OCI-LY1 (cell line): ENCODE measurements at regions not wholly inside any gene's neighbourhood (a gene's known extent, or its start where the extent isn't known, plus 50 kb on each side); places are given as distances from the start of the nearest gene placed in this dataset.

Experiments
- H2AFZ ChIP-seq: fragments of 200-600 bp; sonication (generic), shearing (Covaris generic); 2 replicates; pipeline ENCODE4 v1.6.0; 2014; ENCODE audit warnings: antibody characterized with exemption, mild to moderate bottlenecking, low read length
- H3F3A ChIP-seq: fragments of 200-600 bp; sonication (generic), shearing (Covaris generic); 2 replicates; pipeline ENCODE4 v1.6.0; 2014; ENCODE audit warnings: mild to moderate bottlenecking, antibody characterized with exemption, low read length, moderate library complexity; ENCODE audit not compliant: insufficient read depth
- H3K27ac ChIP-seq: fragments of 200-600 bp; sonication (generic); 2 replicates; pipeline ENCODE4 v1.5.1; 2014; ENCODE audit warnings: low read length, mixed run types, mild to moderate bottlenecking, low read depth; ENCODE audit not compliant: poor library complexity, severe bottlenecking
- H3K27me3 ChIP-seq: fragments of 200-600 bp; sonication (generic); 2 replicates; pipeline ENCODE4 v1.6.0; 2014; ENCODE audit warnings: antibody characterized with exemption, mild to moderate bottlenecking, low read length, moderate library complexity; ENCODE audit not compliant: insufficient read depth
- H3K36me3 ChIP-seq: fragments of 200-600 bp; sonication (generic); 2 replicates; pipeline ENCODE4 v1.6.1; 2014; ENCODE audit warnings: mild to moderate bottlenecking, antibody characterized with exemption, low read length, moderate library complexity, mixed read lengths; ENCODE audit not compliant: insufficient read depth
- H3K4me1 ChIP-seq: fragments of 200-600 bp; sonication (generic); 2 replicates; pipeline ENCODE4 v1.5.1; 2014; ENCODE audit warnings: mild to moderate bottlenecking, low read length, moderate library complexity; ENCODE audit not compliant: insufficient read depth, severe bottlenecking
- H3K4me2 ChIP-seq: fragments of 200-600 bp; sonication (generic), shearing (Covaris generic); 2 replicates; pipeline ENCODE4 v1.6.1; 2014; ENCODE audit warnings: low read length
- H3K4me3 ChIP-seq: fragments of 200-600 bp; sonication (generic); 2 replicates; pipeline ENCODE4 v1.5.1; 2014; ENCODE audit warnings: low read length, low read depth, mild to moderate bottlenecking, mixed read lengths; ENCODE audit not compliant: poor library complexity, severe bottlenecking
- H3K79me2 ChIP-seq: fragments of 200-600 bp; shearing (Covaris generic); 2 replicates; pipeline ENCODE4 v1.6.1; 2016; ENCODE audit warnings: mixed run types, low read length, mixed read lengths; ENCODE audit not compliant: insufficient read depth
- H3K9ac ChIP-seq: fragments of 200-600 bp; sonication (generic), shearing (Covaris generic); 2 replicates; pipeline ENCODE4 v1.6.1; 2014; ENCODE audit warnings: mild to moderate bottlenecking, low read length, mixed read lengths
- H3K9me2 ChIP-seq: fragments of 200-600 bp; sonication (generic), shearing (Covaris generic); 2 replicates; pipeline ENCODE4 v1.6.1; 2014; ENCODE audit warnings: low read depth, mild to moderate bottlenecking, low read length, mixed read lengths
- H3K9me3 ChIP-seq: fragments of 200-600 bp; shearing (Covaris generic); 2 replicates; pipeline ENCODE4 v1.6.1; 2014; ENCODE audit warnings: low read length, mixed read lengths
- H4K20me1 ChIP-seq: fragments of 200-600 bp; sonication (generic), shearing (Covaris generic); 2 replicates; pipeline ENCODE4 v1.6.0; 2016; ENCODE audit warnings: mild to moderate bottlenecking, low read length; ENCODE audit not compliant: insufficient read depth
- EZH2 ChIP-seq: fragments of 200-600 bp; sonication (generic), shearing (Covaris generic); IDR thresholded peaks from 2 replicates; pipeline ENCODE4 v1.8.0; 2017; ENCODE audit warnings: borderline replicate concordance, mixed run types, mild to moderate bottlenecking, antibody characterized with exemption, low read length, moderate library complexity, mixed read lengths
- TF ChIP-seq, protein P1 (sequence below): fragments of 200-600 bp; sonication (generic), shearing (Covaris generic); IDR thresholded peaks from 2 replicates; pipeline ENCODE4 v1.5.1; 2017; ENCODE audit warnings: mild to moderate bottlenecking, antibody characterized with exemption, low read length, moderate library complexity, mixed read lengths

DNA sequence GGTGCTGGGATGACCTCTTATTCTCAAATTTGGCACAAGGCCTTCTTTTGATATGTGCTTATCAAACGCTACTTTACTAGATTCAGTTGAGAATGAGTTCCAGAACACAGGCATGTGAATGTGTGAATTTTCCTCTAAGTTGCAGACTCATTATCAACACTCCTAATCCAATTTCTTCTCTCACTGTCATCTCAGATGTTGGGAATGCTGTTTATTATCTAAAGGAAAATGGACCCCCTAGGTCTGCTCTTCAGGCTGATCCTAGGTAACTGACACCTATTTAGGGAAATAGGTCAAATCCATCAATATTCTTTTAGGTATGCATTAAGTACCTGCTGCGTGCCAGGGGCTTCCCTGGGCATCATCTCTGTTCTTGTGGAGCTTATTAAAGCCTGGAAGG, 215.0 kb upstream of the NOX3 start:
- no peaks in the 10 kb centered on the region for H3F3A ChIP-seq
- no peaks in the 10 kb centered on the region for H3K36me3 ChIP-seq
- H3K4me2 ChIP-seq = no peak overlapping the region
- H3K9me2 ChIP-seq = no peaks in the 10 kb centered on the region
- no peak overlapping the region for H2AFZ ChIP-seq
- TF ChIP-seq, protein P1, sequence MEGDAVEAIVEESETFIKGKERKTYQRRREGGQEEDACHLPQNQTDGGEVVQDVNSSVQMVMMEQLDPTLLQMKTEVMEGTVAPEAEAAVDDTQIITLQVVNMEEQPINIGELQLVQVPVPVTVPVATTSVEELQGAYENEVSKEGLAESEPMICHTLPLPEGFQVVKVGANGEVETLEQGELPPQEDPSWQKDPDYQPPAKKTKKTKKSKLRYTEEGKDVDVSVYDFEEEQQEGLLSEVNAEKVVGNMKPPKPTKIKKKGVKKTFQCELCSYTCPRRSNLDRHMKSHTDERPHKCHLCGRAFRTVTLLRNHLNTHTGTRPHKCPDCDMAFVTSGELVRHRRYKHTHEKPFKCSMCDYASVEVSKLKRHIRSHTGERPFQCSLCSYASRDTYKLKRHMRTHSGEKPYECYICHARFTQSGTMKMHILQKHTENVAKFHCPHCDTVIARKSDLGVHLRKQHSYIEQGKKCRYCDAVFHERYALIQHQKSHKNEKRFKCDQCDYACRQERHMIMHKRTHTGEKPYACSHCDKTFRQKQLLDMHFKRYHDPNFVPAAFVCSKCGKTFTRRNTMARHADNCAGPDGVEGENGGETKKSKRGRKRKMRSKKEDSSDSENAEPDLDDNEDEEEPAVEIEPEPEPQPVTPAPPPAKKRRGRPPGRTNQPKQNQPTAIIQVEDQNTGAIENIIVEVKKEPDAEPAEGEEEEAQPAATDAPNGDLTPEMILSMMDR = no peak
- no peak for TF ChIP-seq EZH2
- no peaks in the 10 kb centered on the region for H4K20me1 ChIP-seq
- no peaks in the 10 kb centered on the region for H3K4me1 ChIP-seq
- no peak overlapping the region for H3K27ac ChIP-seq
- no peaks in the 10 kb centered on the region for H3K27me3 ChIP-seq
- no peaks in the 10 kb centered on the region for H3K9me3 ChIP-seq
- H3K79me2 ChIP-seq = no peaks in the 10 kb centered on the region
- H3K9ac ChIP-seq = no peak overlapping the region
- no peak overlapping the region for H3K4me3 ChIP-seq

DNA sequence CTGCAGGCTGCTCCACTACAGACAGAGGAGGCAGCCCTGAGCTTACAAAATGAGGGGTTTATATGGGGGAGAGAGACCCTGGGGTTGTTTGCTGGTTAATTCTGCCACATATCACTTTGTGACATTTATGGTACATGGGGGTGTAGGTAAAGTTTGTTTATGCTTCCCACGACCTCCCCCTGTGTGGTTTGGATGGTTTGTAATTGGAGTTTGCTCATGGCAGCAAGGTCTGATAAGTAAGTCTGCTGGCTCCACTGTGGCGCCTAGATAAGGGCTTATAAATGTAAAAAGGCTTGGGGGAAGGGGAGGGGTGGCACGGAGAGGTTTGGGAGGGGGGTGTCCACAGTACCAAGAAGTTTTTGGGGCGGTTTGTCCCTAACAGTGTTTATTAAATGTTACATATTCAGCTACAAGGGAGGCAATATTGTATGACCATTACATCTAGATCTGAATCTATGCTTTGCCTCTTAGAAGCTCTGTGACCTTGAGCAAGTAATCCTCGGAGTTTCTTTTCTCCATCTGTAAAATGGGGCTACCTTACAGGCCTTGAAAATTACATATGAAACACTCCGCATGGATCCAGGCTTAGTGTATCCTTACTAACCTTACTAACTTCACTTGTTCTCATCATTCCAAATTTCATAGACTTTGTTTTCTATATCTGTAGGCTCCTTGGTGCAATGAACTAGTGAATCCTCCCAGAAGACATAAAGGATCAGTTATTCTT, 204.8 kb upstream of the NOX3 start:
- Histone ChIP-seq H3K9ac (no peak overlapping the region), H3K36me3 (no peaks in the 10 kb centered on the region), H2AFZ (no peak overlapping the region), H3K4me2 (no peak overlapping the region), H3K9me3 (no peaks in the 10 kb centered on the region), H3K27me3 (peaks cover 3% of the 10 kb centered on the region; the same call in 1 of the 2 replicates), H3K4me3 (no peak overlapping the region), H3K79me2 (no peaks in the 10 kb centered on the region), H3F3A (no peaks in the 10 kb centered on the region), H3K27ac (no peak overlapping the region), H3K9me2 (no peaks in the 10 kb centered on the region), H3K4me1 (no peaks in the 10 kb centered on the region), H4K20me1 (no peaks in the 10 kb centered on the region)
- TF ChIP-seq, protein P1 = no peak
- no peak for TF ChIP-seq EZH2

DNA sequence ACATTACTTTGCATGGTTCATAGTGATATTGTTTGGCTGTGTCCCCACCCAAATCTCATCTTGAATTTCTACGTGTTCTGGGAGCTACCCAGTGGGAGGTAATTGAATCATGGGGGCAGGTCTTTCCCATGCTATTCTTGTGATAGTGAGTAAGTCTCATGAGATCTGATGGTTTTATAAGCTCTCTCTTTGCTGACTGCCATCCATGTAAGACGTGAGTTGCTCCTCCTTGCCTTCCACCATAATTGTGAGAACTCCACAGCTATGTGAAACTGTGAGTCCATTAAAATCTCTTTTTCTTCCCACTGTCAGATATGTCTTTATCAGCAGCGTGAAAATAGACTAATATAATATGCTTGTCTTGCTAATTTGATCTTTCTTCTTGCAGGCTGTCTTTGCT, 200.4 kb upstream of the NOX3 start:
- H3K27me3 ChIP-seq = 0 out of 2 replicates have a peak, but pooled peaks cover 3% of the 10 kb centered on the region
- no peaks in the 10 kb centered on the region for H3K9me2 ChIP-seq
- no peak overlapping the region for H2AFZ ChIP-seq
- no peaks in the 10 kb centered on the region for H3K4me1 ChIP-seq
- TF ChIP-seq EZH2 = no peak
- TF ChIP-seq, protein P1 = no peak
- no peaks in the 10 kb centered on the region for H3K9me3 ChIP-seq
- H3K79me2 ChIP-seq = no peaks in the 10 kb centered on the region
- H3K4me3 ChIP-seq = no peak overlapping the region
- no peak overlapping the region for H3K4me2 ChIP-seq
- H3F3A ChIP-seq = no peaks in the 10 kb centered on the region
- no peaks in the 10 kb centered on the region for H3K36me3 ChIP-seq
- no peak overlapping the region for H3K27ac ChIP-seq
- no peaks in the 10 kb centered on the region for H4K20me1 ChIP-seq
- no peak overlapping the region for H3K9ac ChIP-seq
